Upper lobe of left lung (tissue), 6 donors: ENCODE measurements at regions not wholly inside any gene's neighbourhood (a gene's known extent, or its start where the extent isn't known, plus 50 kb on each side); places are given as distances from the start of the nearest gene placed in this dataset.

Experiments used
- ATAC-seq, 2 donors: fragments of 200-7000 bp; cut with Tn5 transposase; one replicate each; pipeline ENCODE4 v1.9.1; 2022; ENCODE audit warnings: mild to moderate bottlenecking in 2 of 2, moderate library complexity in 2 of 2; ENCODE audit not compliant: low FRiP score in 2 of 2
- DNase-seq, 2 donors: peaks; one replicate each; pipeline ENCODE4 v3.0.0-alpha.2; 2019 to 2020
- H3K27ac ChIP-seq, 4 donors: fragments of 200-600 bp; sonication (generic); one replicate each; pipeline ENCODE4 v1.5.1; 2016 to 2019
- H3K27me3 ChIP-seq, 4 donors: fragments of 200-600 bp; sonication (generic); one replicate each; pipeline ENCODE4 v1.5.1; 2017 to 2019
- H3K36me3 ChIP-seq, 4 donors: fragments of 200-600 bp; sonication (generic); one replicate each; pipeline ENCODE4 v1.5.1; 2016 to 2019
- H3K4me1 ChIP-seq, 4 donors: fragments of 200-600 bp; sonication (generic); one replicate each; pipeline ENCODE4 v1.5.1; 2018 to 2019
- H3K4me3 ChIP-seq, 4 donors: fragments of 200-600 bp; sonication (generic); one replicate each; pipeline ENCODE4 v1.5.1; 2017 to 2019; ENCODE audit warnings: mild to moderate bottlenecking in 2 of 4, moderate library complexity in 1 of 4
- H3K9me3 ChIP-seq, 4 donors: fragments of 200-600 bp; sonication (generic); one replicate each; pipeline ENCODE4 v1.5.1; 2018 to 2019
- CTCF ChIP-seq, 6 experiments: fragments of 450-650 bp in 4 of 6; fragments of 200-600 bp in 2 of 6; sonication (generic) in 2 of 6; IDR thresholded peaks; one replicate each; pipeline ENCODE4 v1.5.1; 2016 to 2019; ENCODE audit warnings: antibody characterized with exemption in 6 of 6
- EP300 ChIP-seq, 4 donors: sonication (generic); formaldehyde crosslinking; IDR thresholded peaks; one replicate each; pipeline ENCODE4 v1.5.1; 2017; ENCODE audit warnings: antibody characterized with exemption in 4 of 4, control low read depth in 2 of 4
- POLR2A ChIP-seq, 4 donors: fragments of 450-650 bp; IDR thresholded peaks; one replicate each; pipeline ENCODE4 v1.5.1; 2016 to 2017; ENCODE audit warnings: antibody characterized with exemption in 4 of 4, mild to moderate bottlenecking in 2 of 4
- POLR2AphosphoS5 ChIP-seq, 2 donors: sonication (generic); formaldehyde crosslinking; IDR thresholded peaks; one replicate each; pipeline ENCODE4 v1.5.1; 2017; ENCODE audit warnings: antibody characterized with exemption in 2 of 2
- WGBS, 2 donors: methylation state at CpG; one replicate each; pipeline ENCODE4 v1.1.5; 2017 to 2018; 5-methylcytosine and 5-hydroxymethylcytosine counted together
- donor health status: DM: no; HTN: no; CAD: no; lungs with moderate emphysema.
- donor health status: DM: no; HTN: yes; CAD: no; lungs with severe emphysema.

GRCh38 chr11:130576146-130576545 is 127.7 kb downstream of the ADAMTS15 start:
- H3K9me3 ChIP-seq, result no peaks in the 10 kb centered on the region
- H3K4me1 ChIP-seq, result no peaks in the 10 kb centered on the region
- no peak overlapping the region for H3K4me3 ChIP-seq
- H3K27me3 ChIP-seq, result no peaks in the 10 kb centered on the region
- DNase-seq (no peak), ATAC-seq (no peak)
- WGBS, 2 donors, result 90 to 91% methylated on average over 7 of the region's 7 CpGs
- no peaks in the 10 kb centered on the region for H3K36me3 ChIP-seq
- no peak overlapping the region for H3K27ac ChIP-seq
- TF ChIP-seq EP300 (IDR thresholded peaks at IDR 0.05), result no peak
- no peak for TF ChIP-seq CTCF (IDR thresholded peaks at IDR 0.05)
- no peak for TF ChIP-seq POLR2AphosphoS5 (IDR thresholded peaks at IDR 0.05)
- no peak for TF ChIP-seq POLR2A (IDR thresholded peaks at IDR 0.05)

GRCh38 chr11:130578738-130579368 is 130.4 kb downstream of the ADAMTS15 start:
- TF ChIP-seq POLR2AphosphoS5 (IDR thresholded peaks at IDR 0.05) (no peak), EP300 (IDR thresholded peaks at IDR 0.05) (no peak), CTCF (IDR thresholded peaks at IDR 0.05) (no peak), POLR2A (IDR thresholded peaks at IDR 0.05) (no peak)
- Histone ChIP-seq H3K4me3 (no peak overlapping the region), H3K4me1 (no peaks in the 10 kb centered on the region), H3K27me3 (no peaks in the 10 kb centered on the region), H3K27ac (no peak overlapping the region), H3K9me3 (no peaks in the 10 kb centered on the region), H3K36me3 (no peaks in the 10 kb centered on the region)
- no peak for DNase-seq
- no peak for ATAC-seq
- WGBS, 2 donors, result 85 to 90% methylated on average over 8 of the region's 8 CpGs

GRCh38 chr11:130580372-130580771 is 131.9 kb downstream of the ADAMTS15 start:
- no peaks in the 10 kb centered on the region for H3K4me1 ChIP-seq
- no peaks in the 10 kb centered on the region for H3K27me3 ChIP-seq
- no peak for DNase-seq
- TF ChIP-seq POLR2A (IDR thresholded peaks at IDR 0.05) (no peak), CTCF (IDR thresholded peaks at IDR 0.05) (no peak), EP300 (IDR thresholded peaks at IDR 0.05) (no peak), POLR2AphosphoS5 (IDR thresholded peaks at IDR 0.05) (no peak)
- H3K27ac ChIP-seq, result peak overlapping the region in 3 of 4 donors; percentile 30 to 46 (median 40)
- H3K36me3 ChIP-seq, result no peaks in the 10 kb centered on the region
- no peak overlapping the region for H3K4me3 ChIP-seq
- WGBS, 2 donors, result 43 to 44% methylated on average over 4 of the region's 4 CpGs
- peak; percentile 43 to 81 for ATAC-seq
- H3K9me3 ChIP-seq, result no peaks in the 10 kb centered on the region

GRCh38 chr11:130580891-130581492 is 132.5 kb downstream of the ADAMTS15 start:
- peak overlapping the region; percentile 29 to 46 (median 35) for H3K27ac ChIP-seq

More at GRCh38 chr11:130580891-130581492, 132.5 kb downstream of the ADAMTS15 start:
- TF ChIP-seq POLR2A (IDR thresholded peaks at IDR 0.05), result no peak
- no peak for TF ChIP-seq CTCF (IDR thresholded peaks at IDR 0.05)
- no peak for TF ChIP-seq POLR2AphosphoS5 (IDR thresholded peaks at IDR 0.05)
- TF ChIP-seq EP300 (IDR thresholded peaks at IDR 0.05), result no peak
- Histone ChIP-seq H3K36me3 (no peaks in the 10 kb centered on the region), H3K9me3 (no peaks in the 10 kb centered on the region), H3K27me3 (no peaks in the 10 kb centered on the region), H3K4me1 (no peaks in the 10 kb centered on the region), H3K4me3 (no peak overlapping the region)
- 73 to 76% methylated on average over 4 to 5 of the region's 5 CpGs for WGBS, 2 donors
- no peak for DNase-seq
- ATAC-seq, result peak; percentile 16 to 65
